HuH-7 (cell line): ENCODE measurements at regions not wholly inside any gene's neighbourhood (a gene's known extent, or its start where the extent isn't known, plus 50 kb on each side); places are given as distances from the start of the nearest gene placed in this dataset.
A peak's percentile ranks its signal among the peaks of the same experiment; 100 is the strongest.
"Not testable (repeated sequence)": the region's sequence is repeated elsewhere in the genome, so short reads cannot be mapped to it uniquely, and the experiment has no call there.

Experiments used
- DNase-seq: peaks from one replicate; pipeline ENCODE4 v3.0.0; 2011; ENCODE audit warnings: low spot score

- DNase-seq = no peak
Observed at GRCh38 chr10:36764823-36765222, 360.6 kb upstream of the ANKRD30A start.

DNA sequence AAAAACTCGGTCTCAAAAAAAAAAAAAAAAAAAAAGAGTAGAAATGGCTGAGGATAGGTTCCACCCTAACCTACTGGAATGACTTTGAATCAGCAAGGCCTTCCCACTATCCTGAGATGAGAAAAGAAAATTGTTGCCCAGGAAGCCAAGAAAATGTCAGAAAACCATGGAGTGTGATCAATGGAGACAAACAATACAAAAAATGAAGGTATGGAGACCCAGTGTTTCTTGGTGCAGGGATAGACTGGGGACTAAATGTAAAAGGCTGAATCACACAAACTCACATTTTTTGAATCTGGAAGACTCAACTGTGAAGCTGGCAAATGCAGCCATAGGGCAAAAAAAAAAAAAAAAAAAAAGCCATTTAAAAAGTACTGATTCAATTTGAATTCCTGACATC is 364.3 kb upstream of the ANKRD30A start:
- DNase-seq = no peak

- no peak for DNase-seq
Observed at GRCh38 chr10:36759141-36759805, 366.1 kb upstream of the ANKRD30A start.

DNA sequence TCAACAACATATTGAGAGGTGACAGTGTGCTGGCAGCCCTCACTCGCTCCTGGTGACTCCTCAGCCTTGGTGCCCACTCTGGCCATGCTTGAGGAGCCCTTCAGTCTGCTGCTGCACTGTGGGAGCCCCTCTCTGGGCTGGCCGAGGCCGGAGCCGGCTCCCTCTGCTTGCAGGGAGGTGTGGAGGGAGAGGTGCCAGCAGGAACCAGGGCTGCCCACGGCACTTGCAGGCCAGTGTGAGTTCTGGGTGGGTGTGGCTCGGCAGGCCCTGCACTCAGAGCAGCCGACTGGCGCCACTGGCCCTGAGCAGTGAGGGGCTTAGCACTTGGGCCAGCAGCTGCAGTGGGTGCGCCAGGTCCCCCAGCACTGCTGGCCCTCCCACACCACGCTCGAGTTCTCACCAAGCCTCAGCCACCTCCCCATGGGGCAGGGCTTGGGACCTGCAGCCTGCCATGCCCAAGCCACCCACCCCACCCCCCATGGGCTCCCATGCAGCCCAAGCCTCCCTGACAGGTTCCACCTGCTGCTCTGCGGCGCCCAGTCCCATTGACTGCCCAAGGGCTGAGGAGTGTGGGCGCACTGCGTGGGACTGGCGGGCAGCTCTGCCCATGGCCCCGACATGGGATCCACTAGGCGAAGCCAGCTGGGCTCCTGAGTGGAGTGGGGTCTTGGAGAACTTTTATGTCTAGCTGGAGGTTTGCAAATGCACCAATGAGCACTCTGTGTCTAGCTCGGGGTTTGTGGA is 377.1 kb upstream of the ANKRD30A start:
- no peak for DNase-seq

- no peak for DNase-seq
Observed at GRCh38 chr10:36739884-36740445, 385.4 kb upstream of the ANKRD30A start.

GRCh38 chr10:36738738-36739431 is 386.5 kb upstream of the ANKRD30A start:
- no peak for DNase-seq

DNA sequence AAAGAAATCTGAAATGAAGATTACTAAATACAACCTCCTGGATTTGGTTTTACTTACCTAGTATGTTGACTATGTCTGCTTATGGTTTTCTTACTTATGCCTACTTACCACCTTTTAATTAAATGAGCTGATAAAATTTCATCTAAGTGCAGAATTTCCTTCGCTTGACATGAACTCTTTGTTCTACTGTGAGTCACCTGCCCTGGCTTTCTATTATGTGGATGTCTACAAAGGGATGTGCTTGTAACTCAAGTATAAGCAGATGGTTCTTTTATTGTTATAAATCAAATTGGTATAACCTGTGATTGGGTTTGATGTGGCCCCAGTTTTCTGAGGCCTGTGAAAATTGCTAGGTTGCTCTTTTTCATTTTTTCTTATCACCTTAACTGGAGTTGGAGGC is 389.1 kb upstream of the ANKRD30A start:
- no peak for DNase-seq

DNA sequence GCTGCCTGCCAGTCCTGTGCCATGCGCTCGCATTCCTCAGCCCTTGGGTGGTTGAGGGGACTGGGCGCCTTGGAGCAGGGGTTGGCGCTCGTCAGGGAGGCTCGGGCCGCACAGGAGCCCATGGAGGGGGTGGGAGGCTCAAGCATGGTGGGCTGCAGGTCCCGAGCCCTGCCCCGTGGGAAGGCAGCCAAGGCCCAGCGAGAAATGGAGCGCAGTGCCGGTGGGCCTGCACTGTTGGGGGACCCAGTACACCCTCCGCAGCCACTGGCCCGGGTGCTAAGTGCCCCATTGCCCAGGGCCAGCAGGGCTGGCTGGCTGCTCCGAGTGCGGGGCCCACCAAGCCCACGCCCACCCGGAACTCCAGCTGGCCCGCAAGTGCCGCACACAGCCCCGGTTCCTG is 390.8 kb upstream of the ANKRD30A start:
- not testable (repeated sequence) for DNase-seq

DNA sequence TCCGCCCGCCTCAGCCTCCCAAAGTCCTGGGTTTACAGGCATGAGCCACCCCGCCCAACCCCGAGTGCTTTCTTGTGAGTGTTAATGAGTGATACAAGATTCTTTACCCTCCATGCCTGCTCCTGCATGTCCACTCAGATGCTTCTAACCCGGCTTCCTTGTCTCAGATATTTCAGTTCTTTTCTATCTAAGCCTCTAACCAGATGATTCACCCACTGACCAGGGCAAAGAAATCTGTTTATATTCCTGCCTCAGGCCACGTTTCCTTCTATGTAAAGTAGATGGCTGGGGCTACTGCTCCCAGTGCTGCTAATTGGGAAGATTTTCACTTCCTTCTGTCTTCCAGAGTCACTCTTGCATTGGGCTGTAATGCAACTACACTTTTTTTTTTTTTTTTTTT is 395.1 kb upstream of the ANKRD30A start:
- DNase-seq = no peak

- no peak for DNase-seq
Observed at GRCh38 chr10:36728626-36729025, 396.8 kb upstream of the ANKRD30A start.

DNA sequence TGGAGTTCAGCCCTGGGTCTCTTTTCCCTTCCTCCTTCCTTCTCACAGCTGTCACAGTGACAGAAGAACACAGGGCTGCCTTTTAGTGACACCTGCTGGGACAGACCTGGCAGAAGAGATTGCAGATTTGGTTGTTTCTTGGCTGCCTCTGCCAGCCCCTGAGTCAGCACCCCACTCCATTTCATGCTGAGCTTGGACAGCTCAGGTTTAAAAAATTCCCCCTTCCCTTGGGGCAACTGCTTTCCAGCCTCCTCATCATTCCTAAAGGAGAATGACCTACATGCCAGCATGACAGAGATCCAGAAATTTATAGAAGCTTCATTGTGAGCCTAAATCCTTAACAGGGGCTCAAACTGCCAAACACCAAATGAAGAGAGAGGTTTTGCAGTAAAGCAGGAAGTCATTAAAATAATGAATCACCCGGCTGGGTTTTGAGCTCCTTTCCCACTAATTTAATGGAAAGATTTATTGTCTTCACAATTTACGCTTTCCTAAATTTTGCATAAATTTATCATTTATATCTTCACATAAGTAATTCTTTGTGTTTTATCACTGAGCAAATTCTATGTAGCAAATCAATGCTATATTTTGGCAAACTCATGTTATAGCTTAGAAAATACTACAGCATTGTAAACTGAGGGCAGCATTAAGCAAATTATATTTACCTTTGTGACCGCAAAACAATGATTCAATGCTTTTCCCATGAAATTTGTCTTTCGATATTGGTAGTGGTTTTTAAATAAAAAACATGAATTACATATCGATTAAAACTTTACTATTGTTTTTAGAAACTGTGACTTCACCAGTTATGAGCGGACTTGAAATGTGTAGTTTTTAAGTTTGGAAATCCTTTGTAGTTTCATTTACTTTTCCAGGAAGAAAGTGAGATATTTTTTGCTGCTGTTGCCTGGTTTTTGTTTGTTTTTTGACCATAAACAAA is 399.5 kb upstream of the ANKRD30A start:
- DNase-seq = peak; percentile 34

DNA sequence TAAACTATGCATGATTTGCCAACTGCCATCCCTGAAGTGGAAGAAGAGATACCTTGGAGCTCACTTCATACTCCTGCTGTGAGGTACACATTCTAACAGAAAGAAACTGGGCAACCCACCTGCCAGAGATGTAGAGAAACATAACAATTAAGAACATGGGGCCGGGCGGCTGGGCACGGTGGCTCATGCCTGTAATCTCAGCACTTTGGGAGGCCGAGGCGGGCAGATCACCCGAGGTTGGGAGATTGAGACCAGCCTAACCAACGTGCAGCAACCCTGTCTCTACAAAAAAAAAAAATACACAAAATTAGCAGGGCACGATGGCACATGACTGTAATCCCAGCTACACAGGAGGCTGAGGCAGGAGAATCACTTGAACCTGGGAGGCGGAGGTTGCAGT is 402.6 kb upstream of the ANKRD30A start:
- DNase-seq = no peak

DNA sequence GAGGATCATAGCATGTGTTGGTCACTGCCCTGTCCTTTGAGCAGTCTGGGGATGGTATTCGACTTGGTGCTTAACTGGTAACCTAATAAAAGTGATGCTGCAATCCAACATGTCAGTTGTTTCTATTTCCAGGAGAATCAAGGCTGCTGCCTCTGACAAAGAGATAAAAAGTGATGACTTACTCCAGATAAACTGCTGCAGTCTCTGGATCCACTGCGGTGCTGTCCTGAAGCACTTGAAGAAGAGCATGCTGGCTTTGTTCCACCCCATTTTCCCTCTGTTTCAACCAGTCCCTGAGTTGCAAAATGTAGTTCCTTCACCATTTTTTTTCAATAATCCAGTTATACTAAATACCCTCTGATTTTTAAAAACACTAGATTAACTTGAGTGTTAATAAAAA is 403.5 kb upstream of the ANKRD30A start:
- DNase-seq = no peak

DNA sequence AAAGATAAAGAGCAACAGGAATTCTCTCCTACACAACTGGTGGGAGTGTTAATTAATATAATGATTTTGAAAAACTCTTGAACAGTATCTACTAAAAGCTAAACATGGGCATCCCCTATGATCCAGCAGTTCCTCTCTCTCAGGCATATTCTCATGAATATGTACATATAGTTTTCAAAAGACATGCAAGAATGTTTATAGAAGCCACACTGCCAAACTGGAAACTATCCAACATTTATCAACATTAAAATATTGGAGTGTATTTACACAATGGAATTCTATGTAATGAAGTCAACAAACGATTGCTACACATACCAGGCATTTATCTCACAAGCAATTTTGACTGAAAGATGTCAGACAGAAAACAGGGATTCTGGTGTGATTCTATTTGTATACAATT is 404.5 kb upstream of the ANKRD30A start:
- DNase-seq = no peak

DNA sequence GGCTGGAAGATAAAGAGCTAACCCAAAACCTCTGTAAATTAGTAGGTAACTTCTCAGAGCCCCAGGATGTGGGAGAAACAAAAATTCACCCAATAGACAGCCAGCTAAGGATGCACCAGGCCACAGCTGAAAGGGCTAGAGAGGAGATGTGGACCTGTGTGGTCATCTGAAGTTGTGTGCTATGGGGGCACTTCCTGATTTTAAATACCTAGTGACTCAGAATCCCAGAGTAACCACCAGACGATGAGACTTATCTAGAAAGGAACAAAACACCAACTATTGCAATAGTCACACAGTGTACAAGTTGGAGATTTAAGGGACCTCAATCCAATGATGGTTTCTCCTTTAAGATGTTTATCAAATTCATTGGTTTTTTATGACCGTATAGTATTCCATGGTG is 408.3 kb upstream of the ANKRD30A start:
- DNase-seq = no peak

DNA sequence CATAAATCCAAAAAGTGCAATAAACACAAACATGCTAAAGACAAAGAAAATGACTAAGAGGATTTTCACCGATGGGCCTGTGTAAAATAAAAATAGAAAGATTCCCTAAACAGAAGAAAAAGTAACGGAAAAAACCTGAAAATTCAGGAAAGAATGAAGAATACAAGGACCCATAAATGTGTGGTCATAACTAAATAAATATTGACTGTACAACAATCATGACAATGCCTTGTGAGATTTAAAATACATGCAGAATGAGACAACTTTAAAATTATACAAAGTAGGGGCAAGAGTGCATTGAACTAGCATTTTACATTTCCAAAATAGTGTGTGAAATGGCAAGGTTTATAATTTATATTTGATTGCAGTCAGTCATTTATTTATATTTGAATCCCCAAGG is 409.1 kb upstream of the ANKRD30A start:
- DNase-seq = no peak

GRCh38 chr10:36712695-36713094 is 412.7 kb upstream of the ANKRD30A start:
- no peak for DNase-seq

DNA sequence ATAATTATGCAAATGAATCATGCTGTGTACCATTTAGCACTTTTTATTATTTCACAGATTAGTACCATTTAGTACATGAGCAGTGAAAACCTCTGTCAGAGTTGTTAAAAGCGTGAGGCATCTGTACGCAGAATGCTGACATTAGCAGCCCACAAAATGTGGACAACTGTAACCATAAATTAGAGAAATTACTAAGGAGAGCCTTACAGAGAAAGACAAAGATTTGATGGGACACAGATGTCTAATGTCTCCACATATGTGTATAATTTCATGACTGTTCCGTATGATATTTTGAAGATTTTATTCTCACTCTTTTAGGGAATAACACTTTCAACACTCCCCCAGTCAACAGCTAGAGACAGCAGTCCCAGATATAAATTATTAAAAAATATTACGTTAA is 414.0 kb upstream of the ANKRD30A start:
- no peak for DNase-seq

- no peak for DNase-seq
Observed at GRCh38 chr10:36704124-36704523, 421.3 kb upstream of the ANKRD30A start.

DNA sequence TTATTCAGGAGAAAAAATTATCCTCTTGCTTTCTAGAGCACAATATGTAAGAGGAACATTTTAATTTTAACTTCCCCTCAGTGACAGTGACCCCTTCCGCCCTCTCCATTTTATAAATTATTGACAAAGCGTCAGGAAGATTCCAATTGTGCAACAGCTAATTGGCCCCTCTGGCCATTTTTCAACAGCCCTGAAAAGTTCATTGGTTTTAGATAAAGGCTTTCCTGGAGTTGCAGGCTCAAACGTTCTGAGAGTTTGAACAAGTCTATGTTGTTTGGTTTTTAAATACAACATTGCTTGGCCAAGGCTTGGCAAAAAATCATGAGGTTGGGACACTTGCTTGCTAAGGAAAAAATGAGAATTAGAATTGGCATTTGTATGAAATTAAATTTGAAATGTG is 422.2 kb upstream of the ANKRD30A start:
- peak; percentile 25 for DNase-seq

GRCh38 chr10:36700123-36700522 is 425.3 kb upstream of the ANKRD30A start:
- no peak for DNase-seq

DNA sequence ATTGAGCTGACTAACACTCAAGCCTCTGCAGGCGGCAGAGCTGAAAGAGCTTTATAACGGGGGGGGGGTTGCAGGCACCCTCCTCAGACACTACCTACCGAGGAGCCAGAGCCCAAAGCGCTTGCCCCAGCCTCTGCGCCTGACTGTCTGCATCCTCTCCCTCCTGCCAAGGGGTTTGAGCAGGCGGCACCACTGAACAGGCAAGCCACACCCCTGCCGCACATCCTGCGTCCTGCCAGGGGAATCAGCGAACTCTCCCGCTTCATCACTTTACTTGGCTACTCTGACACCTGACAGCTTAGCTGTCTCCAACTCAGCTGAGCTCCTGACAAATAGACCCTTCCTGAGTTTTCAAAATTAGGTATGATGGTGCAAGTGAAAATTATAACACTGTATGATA is 432.6 kb upstream of the ANKRD30A start:
- no peak for DNase-seq
